ENCODE measurements at regions not wholly inside any gene's neighbourhood (a gene's known extent, or its start where the extent isn't known, plus 50 kb on each side); places are given as distances from the start of the nearest gene placed in this dataset.

GRCh38 chr16:20259541-20259940 lies 67.8 kb downstream of the GP2 start:
- no peak for ATAC-seq
- no peak for DNase-seq
- intact Hi-C loops (cut with DNase I, micrococcal nuclease), result no loop called here

GRCh38 chr16:20257234-20257633 lies 70.1 kb downstream of the GP2 start:
- DNase-seq (no peak), ATAC-seq (no peak)
- intact Hi-C loops (cut with DNase I, micrococcal nuclease), result no loop called here

GRCh38 chr16:20255002-20255401 lies 72.3 kb downstream of the GP2 start:
- ATAC-seq (no peak), DNase-seq (no peak)
- intact Hi-C loops (cut with DNase I, micrococcal nuclease), result no loop called here

- intact Hi-C loops (cut with DNase I, micrococcal nuclease), result no loop called here
- DNase-seq (no peak), ATAC-seq (no peak)
Measured at GRCh38 chr16:20253825-20254224, 73.5 kb downstream of the GP2 start.

GRCh38 chr16:20249211-20249610 lies 78.1 kb downstream of the GP2 start:
- no peak for DNase-seq
- intact Hi-C loops (cut with DNase I, micrococcal nuclease), result no loop called here
- ATAC-seq, result peak; percentile 52

- no peak for DNase-seq
Measured at GRCh38 chr16:20247076-20247475, 80.2 kb downstream of the GP2 start.

GRCh38 chr16:20243731-20244281 lies 83.5 kb downstream of the GP2 start:
- intact Hi-C loops (cut with DNase I, micrococcal nuclease), result no loop called here
- DNase-seq (no peak), ATAC-seq (no peak)

More at GRCh38 chr16:20247076-20247475, 80.2 kb downstream of the GP2 start:
- intact Hi-C loops (cut with DNase I, micrococcal nuclease), result no loop called here
- ATAC-seq, result no peak

- intact Hi-C loops (cut with DNase I, micrococcal nuclease), result no loop called here
- ATAC-seq (no peak), DNase-seq (no peak)
Measured at GRCh38 chr16:20242568-20243255, 84.6 kb downstream of the GP2 start.

GRCh38 chr16:20241321-20241720 lies 86.0 kb downstream of the GP2 start:
- intact Hi-C loops (cut with DNase I, micrococcal nuclease), result no loop called here
- DNase-seq (no peak), ATAC-seq (no peak)

GRCh38 chr16:20236579-20237289 lies 90.6 kb downstream of the GP2 start:
- ATAC-seq, result no peak
- intact Hi-C loops (cut with DNase I, micrococcal nuclease), result no loop called here
- DNase-seq, result no peak

- intact Hi-C loops (cut with DNase I, micrococcal nuclease), result no loop called here
- no peak for DNase-seq
- ATAC-seq, result no peak
Measured at GRCh38 chr16:20225228-20225733, 102.0 kb downstream of the GP2 start.

- ATAC-seq (no peak), DNase-seq (no peak)
- intact Hi-C loops (cut with DNase I, micrococcal nuclease), result no loop called here
Measured at GRCh38 chr16:20221208-20221607, 106.1 kb downstream of the GP2 start.

- intact Hi-C loops (cut with DNase I, micrococcal nuclease), result no loop called here
- ATAC-seq, result no peak
- no peak for DNase-seq
Measured at GRCh38 chr16:20218093-20218492, 109.2 kb downstream of the GP2 start.

- intact Hi-C loops (cut with DNase I, micrococcal nuclease), result no loop called here
- no peak for DNase-seq
- ATAC-seq, result no peak
Measured at GRCh38 chr16:20216591-20217217, 110.6 kb downstream of the GP2 start.

GRCh38 chr16:20214401-20214800 lies 112.9 kb downstream of the GP2 start:
- DNase-seq (no peak), ATAC-seq (no peak)
- intact Hi-C loops (cut with DNase I, micrococcal nuclease), result no loop called here

GRCh38 chr16:20203272-20203671 lies 124.0 kb downstream of the GP2 start:
- no peak for DNase-seq
- ATAC-seq, result no peak
- intact Hi-C loops (cut with DNase I, micrococcal nuclease), result no loop called here

- intact Hi-C loops (cut with DNase I, micrococcal nuclease), result no loop called here
- no peak for ATAC-seq
- DNase-seq, result no peak
Measured at GRCh38 chr16:20202747-20203146, 124.6 kb downstream of the GP2 start.

- ATAC-seq, result no peak
- intact Hi-C loops (cut with DNase I, micrococcal nuclease), result no loop called here
Measured at GRCh38 chr16:20192801-20193200, 119.1 kb upstream of the GPR139 start.

GRCh38 chr16:20191566-20191965 lies 117.9 kb upstream of the GPR139 start:
- no peak for DNase-seq
- intact Hi-C loops (cut with DNase I, micrococcal nuclease), result no loop called here
- no peak for ATAC-seq

More at GRCh38 chr16:20192801-20193200, 119.1 kb upstream of the GPR139 start:
- DNase-seq, result no peak

GRCh38 chr16:20181949-20182348 lies 108.3 kb upstream of the GPR139 start:
- intact Hi-C loops (cut with DNase I, micrococcal nuclease), result no loop called here
- DNase-seq (no peak), ATAC-seq (no peak)

All from left colon (tissue), 2 donors.